ENCODE measurements at regions not wholly inside any gene's neighbourhood (a gene's known extent, or its start where the extent isn't known, plus 50 kb on each side); places are given as distances from the start of the nearest gene placed in this dataset.
"Not testable (repeated sequence)": the region's sequence is repeated elsewhere in the genome, so short reads cannot be mapped to it uniquely, and the experiment has no call there.

DNA sequence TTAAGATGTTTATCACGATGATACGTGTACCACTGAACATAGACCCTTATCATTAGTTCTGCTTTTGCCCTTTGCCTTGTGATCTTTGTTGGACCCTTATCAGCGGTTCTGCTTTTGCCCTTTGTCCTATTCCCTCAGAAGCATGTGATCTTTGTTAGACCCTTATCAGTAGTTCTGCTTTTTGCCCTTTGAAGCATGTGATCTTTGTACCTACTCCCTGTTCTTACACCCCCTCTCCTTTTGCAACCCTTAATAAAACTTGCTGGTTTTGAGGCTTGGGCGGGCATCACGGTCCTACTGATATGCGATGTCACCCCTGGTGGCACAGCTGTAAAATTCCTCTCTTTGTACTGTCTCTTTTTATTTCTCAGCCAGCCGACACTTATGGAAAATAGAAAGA is 117.0 kb downstream of the SDHAF3 start:
- DNase-seq (ENCODE audit: low read depth): not testable (repeated sequence)

DNA sequence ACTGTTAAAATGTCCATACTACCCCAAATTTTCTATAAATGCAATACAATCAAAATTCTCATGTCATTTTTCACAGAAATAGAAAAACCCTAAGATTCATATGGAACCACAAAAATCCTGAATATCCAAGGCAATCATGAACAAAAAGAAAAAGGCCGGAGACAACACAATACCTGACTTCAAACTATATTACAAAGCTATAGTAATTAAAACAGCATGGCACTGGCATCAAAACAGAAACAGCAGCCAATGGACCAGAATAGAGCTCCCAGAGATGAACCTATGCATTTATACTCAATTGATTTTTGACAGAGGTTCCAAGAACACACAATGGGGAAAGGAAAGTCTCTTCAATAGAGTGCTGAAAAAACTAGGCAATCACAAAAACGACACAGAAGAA is 128.8 kb downstream of the SDHAF3 start:
- DNase-seq (ENCODE audit: low read depth): no peak

DNA sequence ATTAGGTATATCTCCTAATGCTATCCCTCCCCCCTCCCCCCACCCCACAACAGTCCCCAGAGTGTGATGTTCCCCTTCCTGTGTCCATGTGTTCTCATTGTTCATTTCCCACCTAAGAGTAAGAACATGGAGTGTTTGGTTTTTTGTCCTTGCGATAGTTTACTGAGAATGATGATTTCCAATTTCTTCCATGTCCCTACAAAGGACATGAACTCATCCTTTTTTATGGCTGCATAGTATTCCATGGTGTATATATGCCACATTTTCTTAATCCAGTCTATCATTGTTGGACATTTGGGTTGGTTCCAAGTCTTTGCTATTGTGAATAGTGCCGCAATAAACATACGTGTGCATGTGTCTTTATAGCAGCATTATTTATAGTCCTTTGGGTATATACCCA is 140.7 kb downstream of the SDHAF3 start:
- not testable (repeated sequence) for DNase-seq (ENCODE audit: low read depth)

DNA sequence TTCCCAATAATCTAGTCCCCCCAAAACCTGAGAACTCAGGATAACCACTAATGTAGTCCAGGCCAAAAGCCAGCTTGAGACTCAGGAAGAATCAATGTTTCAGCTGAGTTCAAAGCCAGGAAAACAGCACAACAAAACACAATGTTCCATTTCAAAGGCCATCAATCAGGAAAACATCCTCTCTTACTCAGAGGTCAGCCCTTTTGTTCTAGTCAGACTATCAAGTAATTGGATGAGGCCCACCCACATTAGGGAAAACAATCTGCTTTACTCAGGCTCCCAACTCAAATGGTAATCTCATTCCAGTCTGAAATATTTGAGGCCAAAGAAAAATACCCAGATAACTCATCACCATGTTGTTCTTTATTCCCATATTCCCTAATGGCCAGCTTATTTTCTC is 152.2 kb downstream of the SDHAF3 start:
- no peak for DNase-seq (ENCODE audit: low read depth)

DNA sequence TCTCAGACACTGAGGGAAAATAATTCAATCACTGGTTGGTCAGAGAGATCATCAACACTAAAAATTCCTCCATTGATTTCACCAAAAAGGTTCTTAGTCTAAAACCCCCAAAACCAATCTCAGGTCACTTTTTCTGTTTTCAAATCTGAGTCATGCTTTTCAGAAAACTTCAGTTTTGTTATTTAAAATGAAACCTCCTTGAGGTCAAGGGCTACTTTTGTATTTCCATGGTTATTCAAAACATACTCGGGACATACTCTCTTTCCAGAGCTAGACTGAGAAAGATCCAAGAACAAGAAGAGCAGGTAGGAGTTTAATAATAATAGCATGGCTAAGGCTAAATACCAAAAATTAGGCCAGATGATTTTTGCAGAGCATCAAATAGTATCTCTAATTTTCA is 152.8 kb downstream of the SDHAF3 start:
- no peak for DNase-seq (ENCODE audit: low read depth)

DNA sequence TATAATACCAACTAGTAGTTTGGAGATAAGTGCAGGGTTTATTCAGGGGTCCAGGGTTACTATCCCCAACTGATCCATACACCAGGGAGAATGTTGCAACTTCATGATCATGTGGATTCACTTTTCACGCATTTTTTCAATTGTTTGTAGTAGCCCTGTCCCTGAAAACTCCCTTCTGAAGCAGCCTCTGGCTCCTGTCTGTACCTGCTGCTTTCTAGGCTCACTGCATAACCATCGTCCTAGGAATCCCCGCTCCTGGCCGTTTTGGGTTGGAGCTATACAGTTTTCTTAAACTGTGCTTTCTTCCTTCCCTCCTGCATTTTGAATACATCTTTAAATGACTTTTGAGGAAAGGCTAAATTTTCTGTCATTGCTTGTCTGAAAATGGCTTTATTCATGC is 154.1 kb downstream of the SDHAF3 start:
- no peak for DNase-seq (ENCODE audit: low read depth)

DNA sequence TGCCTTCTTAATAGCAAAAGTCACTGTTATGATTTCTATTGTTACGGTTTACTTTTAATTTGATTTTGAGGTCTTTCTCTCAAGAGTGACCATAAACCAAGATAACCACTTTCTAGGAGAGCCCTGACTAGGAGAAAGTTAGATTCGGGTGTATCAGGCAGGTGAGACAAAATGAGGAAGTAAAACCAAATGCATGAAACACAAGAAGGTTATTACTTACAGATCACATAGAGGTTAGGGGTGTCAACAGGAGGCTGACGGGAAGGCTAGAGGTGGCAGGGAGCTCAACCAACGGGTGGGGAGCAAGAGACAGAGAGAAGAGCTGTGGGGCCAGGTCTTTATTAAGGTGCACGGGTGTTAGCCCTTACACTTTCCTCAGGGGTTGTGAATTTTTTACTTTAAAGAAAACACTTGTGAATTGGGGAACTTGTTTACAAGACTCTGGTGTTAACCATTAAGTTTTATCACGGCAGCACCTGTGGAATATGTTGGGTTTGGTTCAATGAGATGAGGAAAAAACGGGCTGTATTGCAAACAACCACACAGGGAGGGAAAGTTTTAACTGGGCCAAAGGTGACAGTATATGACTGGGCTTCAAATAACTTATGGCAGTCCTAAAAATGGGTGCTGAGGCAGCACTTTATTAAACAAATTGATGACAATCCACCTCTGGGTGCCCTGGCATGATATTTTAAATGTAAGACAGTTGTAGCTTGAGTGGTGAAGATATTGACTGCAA is 154.9 kb downstream of the SDHAF3 start:
- DNase-seq (ENCODE audit: low read depth): no peak

DNA sequence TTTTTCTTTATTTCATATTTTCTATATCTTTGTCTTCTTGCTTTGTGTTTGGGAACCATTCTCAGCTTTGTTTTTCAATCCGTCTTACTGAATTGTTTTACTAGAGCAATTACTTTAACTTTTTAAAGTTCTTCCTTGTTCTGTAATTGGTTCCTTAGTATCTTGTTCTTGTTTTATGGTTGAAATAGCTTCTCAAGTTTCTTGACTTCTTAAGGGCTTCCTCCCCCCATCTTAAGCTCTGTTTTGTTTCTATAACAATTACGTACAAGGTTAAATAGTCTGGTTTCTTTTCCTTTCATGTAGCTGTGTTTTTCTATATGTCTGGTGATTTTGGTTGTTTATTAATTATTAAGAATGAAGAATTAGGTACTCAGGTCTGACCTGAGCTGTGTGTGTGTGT is 158.0 kb downstream of the SDHAF3 start:
- DNase-seq (ENCODE audit: low read depth): no peak

DNA sequence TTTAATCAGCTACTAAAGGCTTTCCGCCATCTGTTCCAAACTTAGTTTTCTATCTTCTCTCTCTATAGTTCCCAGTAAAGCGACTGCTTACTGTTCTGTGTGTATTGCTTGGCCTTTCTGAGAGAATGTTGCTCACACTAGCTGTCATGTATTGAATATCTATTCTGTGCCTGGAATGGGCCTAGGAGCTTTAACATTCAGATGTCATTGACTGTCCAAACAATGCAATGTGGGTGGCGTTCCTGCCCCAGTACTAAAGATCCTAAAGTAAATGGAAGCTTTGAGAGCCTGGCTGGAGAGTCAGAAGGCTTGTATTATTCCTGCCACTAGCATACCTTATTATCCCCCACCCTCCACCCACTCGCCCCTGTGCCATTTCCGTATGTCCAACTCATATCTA is 163.5 kb downstream of the SDHAF3 start:
- no peak for DNase-seq (ENCODE audit: low read depth)

DNA sequence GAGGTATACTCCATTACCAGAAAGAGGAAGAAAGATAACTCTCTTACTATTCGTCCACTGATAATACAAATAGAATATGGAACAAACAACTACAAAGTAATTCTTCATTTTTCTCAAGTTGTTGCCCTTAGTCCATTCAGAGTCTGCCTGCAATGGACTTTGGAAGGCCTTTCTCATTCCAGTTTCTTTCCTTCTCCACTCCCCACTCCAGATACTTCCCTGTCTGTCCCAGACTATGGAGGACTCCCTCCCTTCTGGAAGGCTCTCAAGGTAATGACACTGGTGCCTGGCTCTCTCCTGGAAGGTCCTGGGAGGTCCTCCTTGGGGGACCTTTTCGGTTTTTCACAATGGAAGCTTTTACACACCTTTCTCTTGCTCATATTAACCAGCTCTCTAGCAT is 167.8 kb downstream of the SDHAF3 start:
- no peak for DNase-seq (ENCODE audit: low read depth)

DNA sequence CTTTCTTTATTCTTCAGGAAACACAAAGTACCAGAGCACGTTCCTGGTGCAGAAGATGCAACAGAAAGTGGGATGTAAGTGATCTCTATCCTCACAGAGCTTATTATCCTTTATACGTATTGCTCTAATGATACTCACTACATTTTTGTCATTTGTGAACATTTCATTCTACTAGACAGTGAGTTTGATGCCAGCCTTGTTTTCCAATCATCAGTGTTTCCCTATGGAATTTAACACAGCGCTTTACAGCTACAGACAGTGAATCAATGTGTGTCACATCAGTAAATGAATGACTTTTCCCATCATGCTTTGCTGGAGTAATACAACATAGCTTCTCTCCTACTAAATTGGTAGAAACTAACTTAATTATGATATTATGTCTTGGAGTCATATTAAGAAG is 175.5 kb downstream of the SDHAF3 start:
- DNase-seq (ENCODE audit: low read depth): no peak

DNA sequence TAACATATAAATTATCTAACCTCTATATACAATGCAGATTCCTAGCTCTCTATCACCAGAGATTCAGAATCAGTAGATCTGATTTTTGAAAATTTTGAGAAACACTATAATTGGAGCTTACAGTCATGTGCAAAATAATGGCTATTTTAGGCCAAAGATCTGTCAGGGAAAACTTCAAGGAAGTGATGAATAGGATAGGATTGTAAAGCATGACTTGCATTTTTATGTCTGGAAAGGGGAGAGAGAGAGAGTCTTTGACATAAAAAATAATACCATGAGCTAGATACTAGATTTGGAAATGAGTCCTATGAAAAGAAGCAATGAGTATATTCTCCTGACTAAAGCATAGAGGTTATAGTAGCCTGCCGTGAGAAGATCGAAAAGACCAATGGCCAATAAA is 181.1 kb downstream of the SDHAF3 start:
- peak; percentile 2 for DNase-seq (ENCODE audit: low read depth)

DNA sequence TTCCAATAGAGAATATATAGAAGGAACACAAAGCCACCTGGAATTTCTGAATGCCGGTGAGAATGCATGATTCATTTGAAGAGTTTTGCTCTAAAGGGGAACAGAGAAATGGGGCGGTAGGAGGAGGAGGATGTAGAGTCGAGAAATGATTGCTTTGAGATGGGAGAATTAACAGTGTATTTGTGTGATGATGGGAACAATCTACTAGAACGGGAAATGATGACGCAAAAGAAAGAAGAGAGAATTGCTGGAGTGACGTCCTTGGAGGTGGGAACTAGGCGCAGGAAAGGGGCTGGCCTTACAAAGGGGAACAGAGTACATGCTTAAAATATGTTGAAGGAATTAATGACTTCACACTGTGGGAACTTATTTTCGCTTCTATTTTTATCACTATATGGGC is 188.1 kb downstream of the SDHAF3 start:
- DNase-seq (ENCODE audit: low read depth): no peak

DNA sequence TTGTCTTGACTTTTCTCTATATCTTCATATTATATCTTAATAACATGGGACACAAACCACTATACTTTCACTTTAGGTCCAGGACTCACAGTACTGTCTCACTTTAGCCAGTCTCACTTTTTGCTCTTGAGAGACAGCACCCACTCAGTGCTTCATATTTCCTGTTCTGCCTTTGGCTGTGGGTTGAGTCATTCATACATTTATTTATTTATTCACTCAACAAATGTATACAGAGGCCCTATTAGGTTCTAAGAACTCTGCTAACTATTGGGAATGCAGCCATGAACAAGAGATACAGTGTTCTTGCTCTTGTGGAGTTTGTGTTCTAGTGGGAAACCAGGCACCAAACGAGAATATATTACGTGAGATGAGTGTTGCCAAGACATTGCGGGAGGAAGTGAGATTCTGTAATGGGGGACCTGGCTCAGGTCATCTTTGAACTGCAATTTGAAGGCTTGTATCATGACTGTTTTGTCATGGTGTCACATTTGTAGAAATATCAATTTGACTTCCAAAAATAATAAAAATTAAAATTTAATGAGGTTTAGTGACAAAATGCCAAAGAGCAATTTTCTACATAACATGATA is 190.1 kb downstream of the SDHAF3 start:
- peak; percentile 2 for DNase-seq (ENCODE audit: low read depth)

DNA sequence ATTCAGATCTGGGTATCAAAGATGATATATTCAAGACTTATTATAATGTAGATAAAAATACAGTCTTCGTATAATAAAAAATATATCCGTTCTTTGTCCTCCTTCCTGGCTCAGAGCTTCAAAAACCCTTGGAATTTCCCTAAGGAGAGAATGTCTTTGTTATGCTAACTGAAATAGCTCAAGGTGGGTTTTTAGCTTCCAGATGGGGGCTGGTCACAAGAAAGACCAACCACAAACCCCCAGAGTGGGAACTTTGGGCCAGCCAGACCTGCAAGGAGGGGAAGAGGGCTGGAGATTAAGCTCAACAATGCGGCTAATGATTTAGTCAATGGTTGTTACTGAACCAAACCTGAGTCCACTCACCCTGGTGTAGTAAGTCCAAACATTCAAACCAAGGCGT is 196.4 kb downstream of the SDHAF3 start:
- no peak for DNase-seq (ENCODE audit: low read depth)

DNA sequence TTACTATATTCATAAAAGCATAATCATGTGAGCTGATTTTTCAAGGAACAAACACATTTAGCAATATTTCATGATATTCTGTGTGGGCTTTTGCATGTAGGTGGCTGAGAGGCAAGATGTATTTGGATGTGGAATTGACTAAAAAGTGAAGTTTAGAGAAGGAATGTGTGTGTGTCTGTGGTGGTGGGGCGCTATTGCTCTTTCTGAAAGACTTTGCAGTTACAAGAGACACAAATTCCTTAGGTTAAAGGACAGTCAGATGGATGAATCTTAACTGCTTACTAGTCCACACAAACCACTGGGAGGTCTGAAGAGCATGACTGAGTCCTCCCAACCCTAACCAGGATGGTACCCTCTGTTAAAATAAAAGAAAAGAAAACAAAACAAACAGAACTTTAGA is 200.1 kb downstream of the SDHAF3 start:
- no peak for DNase-seq (ENCODE audit: low read depth)

DNA sequence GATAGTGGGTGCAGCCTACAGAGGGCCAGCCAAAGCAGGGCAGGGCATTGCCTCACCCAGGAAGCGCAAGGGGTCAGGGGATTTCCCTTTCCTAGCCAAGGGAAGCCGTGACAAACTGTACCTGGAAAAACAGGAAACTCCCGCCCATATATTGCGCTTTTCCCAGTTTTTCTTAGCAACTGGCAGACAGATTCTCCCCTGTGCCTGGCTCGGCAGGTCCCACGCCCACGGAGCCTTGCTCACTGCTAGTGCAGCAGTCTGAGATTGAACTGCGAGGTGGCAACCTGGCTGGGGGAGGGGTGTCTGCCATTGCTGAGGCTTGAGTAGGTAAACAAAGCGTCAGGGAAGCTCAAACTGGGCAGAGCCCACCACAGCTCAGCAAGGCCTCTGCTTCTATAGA is 212.4 kb downstream of the SDHAF3 start:
- DNase-seq (ENCODE audit: low read depth): not testable (repeated sequence)

DNA sequence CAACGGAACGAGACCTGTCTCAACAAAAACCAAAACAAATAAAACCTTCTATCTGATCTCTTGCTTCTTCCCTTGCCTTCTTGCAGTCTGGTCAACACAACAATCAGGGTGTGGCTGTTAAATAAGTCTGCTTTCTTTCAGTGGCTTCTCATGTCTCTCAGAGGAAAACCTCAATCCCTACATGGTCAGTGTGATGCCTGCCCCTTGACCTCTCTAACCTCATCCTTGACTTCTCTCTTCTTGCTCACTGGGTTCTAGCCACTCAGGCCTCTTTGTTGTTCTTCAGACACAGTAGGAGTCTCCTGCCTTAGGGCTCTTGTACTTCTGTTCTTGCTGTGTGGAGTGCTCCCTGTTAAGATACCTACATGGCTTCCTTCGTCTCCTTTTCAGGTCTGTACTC is 220.4 kb downstream of the SDHAF3 start:
- DNase-seq (ENCODE audit: low read depth): no peak

DNA sequence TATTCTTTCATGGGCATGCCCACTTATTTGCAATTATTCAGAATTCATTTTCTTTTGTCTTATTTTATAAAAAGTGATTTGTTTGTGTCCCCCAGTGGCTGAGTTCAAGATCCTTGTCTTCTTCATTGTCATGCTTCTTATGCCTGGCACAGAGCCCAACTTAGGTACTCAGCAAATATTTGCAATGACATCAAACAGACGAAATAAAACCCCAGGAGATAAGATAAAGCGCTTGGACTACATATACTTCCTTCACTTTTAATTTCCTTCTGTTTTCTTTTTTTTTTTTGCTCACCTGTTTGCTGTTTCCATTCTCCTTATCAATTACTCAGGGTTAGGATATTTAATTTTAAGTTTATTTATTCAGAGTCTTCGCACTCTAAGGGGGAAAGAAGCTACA is 225.0 kb downstream of the SDHAF3 start:
- no peak for DNase-seq (ENCODE audit: low read depth)

DNA sequence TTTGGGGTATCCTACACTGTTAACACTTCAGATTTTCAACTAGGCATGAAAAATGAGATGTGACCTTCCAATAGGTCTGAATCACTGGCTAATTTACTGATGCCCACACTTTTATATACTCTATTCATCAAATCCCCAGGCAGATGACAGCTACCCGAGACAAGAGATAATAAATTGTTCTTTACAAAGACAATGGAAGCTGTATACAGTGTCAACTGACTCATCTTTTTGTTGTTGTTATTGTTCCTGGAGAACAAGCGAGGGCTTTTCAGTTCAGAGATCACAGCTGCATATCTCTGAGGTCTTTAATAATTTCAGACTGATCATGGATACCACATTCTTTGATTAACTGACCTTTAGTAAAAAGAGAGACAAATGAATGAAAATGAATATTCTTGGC is 228.9 kb downstream of the SDHAF3 start:
- no peak for DNase-seq (ENCODE audit: low read depth)

DNA sequence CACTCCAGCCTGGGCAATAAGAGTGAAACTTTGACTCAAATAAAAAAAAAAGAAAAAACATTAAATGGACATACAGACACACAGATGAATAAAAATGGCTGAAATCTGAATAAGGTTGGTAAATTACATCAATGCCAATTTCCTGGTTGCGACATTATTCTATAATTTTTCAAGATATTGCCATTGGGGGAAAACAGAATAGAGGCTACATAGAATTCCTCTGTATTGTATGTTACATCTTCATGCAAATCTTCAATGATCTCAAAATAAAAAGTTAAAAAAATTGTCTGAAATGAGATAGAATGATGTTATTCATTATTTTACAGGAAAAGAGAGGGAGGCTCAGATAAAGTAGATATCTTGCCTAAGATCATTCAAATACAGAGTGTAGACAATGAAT is 234.0 kb downstream of the SDHAF3 start:
- no peak for DNase-seq (ENCODE audit: low read depth)

DNA sequence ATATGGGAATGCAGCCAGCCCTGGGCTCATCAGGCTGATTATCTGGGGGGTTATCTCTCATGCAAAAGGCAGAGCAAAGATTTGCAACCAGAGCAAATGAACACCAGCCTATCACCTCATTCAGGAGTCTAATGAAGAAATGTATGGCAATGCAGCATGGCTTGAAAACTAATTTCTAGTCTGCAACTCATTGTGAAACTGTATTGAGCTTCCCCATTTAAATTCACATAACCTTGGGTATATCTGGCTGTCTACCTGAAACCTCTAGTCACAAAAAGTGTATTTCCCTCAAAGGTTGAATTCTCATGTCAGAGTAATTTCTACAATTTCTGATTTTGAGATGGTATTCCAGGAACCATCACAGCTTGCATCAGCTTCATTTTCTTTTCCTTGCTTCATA is 240.0 kb downstream of the SDHAF3 start:
- no peak for DNase-seq (ENCODE audit: low read depth)

DNA sequence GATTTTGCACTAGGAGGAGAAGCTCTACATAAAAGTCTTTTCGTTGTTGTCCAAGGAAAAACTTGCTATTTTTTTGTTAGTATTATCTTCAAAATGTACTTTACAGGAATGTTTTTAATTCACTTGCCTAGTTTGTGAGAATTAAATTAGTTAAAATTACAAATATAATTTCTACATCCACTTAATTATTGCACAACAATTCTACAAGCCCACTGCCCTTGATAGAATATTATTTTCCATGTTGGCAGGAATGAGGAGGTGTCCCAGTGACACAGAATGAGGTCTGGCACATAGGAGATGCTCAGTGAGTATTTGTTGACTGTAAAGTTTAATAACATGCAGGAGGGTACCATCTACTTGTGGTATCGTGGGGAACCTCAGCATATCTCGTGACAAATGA is 255.4 kb downstream of the SDHAF3 start:
- no peak for DNase-seq (ENCODE audit: low read depth)

DNA sequence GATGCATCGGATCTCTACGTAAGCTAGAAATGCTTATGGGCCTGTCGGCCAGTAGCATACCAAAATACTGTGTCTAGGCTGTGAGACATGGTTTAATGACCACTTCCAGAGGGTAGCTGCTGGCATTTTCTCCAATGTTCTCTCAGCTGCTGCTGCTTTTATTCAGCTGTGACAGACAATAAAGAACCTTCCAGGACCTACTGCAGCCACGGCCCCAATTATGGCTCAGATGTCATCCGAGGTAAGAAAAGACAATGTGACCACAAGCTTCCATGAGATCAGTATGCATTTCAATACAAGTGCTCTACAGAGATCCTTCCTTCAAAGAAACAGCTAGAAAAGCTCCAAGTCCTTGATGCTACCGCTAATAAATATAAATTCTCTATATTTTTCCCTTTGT is 256.2 kb downstream of the SDHAF3 start:
- DNase-seq (ENCODE audit: low read depth): no peak

Data from EH (cell line).